GM18507 (cell line): ENCODE measurements at regions not wholly inside any gene's neighbourhood (a gene's known extent, or its start where the extent isn't known, plus 50 kb on each side); places are given as distances from the start of the nearest gene placed in this dataset.

ENCODE experiments used
- DNase-seq: peaks from one replicate; pipeline ENCODE4 v3.0.0; 2011; ENCODE audit warnings: low read depth; ENCODE audit not compliant: insufficient read length; ENCODE audit errors: extremely low spot score
- FAIRE-seq: peaks from 2 replicates; lab custom pipeline; 2011; peaks lifted over from hg19 to GRCh38; lab: Jason Lieb, UNC

GRCh38 chr4:35912174-35912573 is 332.1 kb downstream of the ARAP2 start:
- peak; percentile 59 for FAIRE-seq
- no peak for DNase-seq

- DNase-seq: no peak
- FAIRE-seq: no peak
These were observed 325.8 kb downstream of the ARAP2 start for GRCh38 chr4:35918491-35918977.

- FAIRE-seq (no peak), DNase-seq (no peak)
These were observed 318.5 kb downstream of the ARAP2 start for GRCh38 chr4:35925806-35926205.

GRCh38 chr4:35926788-35927187 is 317.5 kb downstream of the ARAP2 start:
- DNase-seq: no peak

GRCh38 chr4:35933901-35934300 is 310.4 kb downstream of the ARAP2 start:
- FAIRE-seq (no peak), DNase-seq (no peak)

More at GRCh38 chr4:35926788-35927187, 317.5 kb downstream of the ARAP2 start:
- no peak for FAIRE-seq

DNA sequence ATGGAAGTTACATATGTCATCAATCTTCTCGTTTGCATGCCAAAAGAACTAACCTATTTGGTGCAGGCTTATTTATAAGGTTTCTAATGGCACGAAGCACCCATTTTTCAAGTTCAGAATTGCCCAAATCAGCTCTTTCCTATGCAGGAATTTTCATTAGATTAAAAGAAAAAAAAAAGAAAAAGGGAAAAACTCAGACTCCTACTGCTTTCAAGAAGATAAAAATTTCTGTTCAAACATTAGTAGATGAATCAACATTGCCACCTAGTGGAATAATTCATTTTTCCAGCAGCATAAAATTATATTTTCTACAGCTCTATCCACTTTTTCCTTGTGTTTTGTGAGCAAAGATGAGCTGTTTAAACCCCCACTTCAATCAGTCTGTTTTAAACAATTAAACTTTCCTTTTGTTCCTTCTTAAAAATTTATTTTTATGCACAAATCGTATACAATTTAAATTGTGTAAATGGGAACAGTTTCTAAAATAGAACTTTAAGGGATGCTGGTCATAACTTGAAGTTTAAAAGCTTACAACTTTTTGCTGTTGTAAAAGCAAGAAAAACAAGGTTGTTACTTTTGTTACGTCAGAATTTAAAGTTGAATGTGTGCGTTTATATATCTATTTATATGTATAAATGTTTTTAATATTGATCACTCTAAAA is 309.9 kb downstream of the ARAP2 start:
- FAIRE-seq (peak; percentile 72), DNase-seq (no peak)

GRCh38 chr4:35938936-35939335 is 305.4 kb downstream of the ARAP2 start:
- no peak for DNase-seq
- FAIRE-seq: no peak

DNA sequence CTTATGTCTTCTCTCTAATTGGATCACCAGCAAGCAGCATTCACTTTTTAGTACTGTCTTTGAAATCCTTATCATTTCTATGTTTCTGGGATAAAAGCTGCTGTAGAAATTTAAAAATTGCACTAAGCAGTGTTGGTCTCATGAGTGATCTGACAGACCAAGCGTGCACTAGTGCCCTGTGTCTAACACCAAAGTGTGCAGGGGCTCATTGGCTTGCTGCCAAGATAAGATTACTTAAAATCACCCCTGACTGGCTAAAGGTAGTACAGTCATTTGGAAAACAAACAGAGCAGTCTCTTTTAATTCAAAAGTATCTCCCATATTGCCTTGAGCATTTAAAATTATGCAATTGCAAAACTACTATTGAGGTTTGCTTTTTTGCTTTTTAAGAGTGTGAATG is 304.6 kb downstream of the ARAP2 start:
- FAIRE-seq: no peak
- no peak for DNase-seq

- no peak for FAIRE-seq
- DNase-seq: no peak
These were observed 302.2 kb downstream of the ARAP2 start for GRCh38 chr4:35942092-35942491.

- DNase-seq (no peak), FAIRE-seq (no peak)
These were observed 300.7 kb downstream of the ARAP2 start for GRCh38 chr4:35943606-35944005.

GRCh38 chr4:35948171-35948570 is 296.1 kb downstream of the ARAP2 start:
- DNase-seq: no peak
- no peak for FAIRE-seq

- FAIRE-seq (no peak), DNase-seq (no peak)
These were observed 293.9 kb downstream of the ARAP2 start for GRCh38 chr4:35950442-35950841.

DNA sequence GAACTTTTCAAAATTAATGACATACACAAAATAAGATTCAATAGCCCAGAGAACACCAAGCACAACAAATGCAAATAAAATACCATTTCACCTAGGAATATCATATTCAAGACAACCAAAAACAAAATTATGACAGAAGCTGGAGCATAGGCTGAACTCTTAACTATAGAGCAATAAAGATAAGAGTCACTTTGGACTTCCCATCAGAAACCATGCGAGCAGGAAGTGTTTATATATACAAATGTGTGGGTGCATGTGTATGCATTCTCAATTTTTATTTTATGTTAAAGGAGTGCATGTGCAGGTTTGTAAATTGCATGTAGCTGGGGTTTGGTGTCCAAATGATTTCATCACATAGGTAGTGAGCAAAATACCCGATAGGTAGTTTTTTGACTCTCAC is 291.6 kb downstream of the ARAP2 start:
- FAIRE-seq: no peak

GRCh38 chr4:35963383-35963782 is 280.9 kb downstream of the ARAP2 start:
- FAIRE-seq: no peak
- DNase-seq: no peak

More for the DNA sequence above, 291.6 kb downstream of the ARAP2 start:
- DNase-seq: no peak

- DNase-seq (no peak), FAIRE-seq (no peak)
These were observed 280.3 kb downstream of the ARAP2 start for GRCh38 chr4:35963974-35964515.

- DNase-seq: no peak
- FAIRE-seq: peak; percentile 60
These were observed 279.0 kb downstream of the ARAP2 start for GRCh38 chr4:35965300-35965699.

DNA sequence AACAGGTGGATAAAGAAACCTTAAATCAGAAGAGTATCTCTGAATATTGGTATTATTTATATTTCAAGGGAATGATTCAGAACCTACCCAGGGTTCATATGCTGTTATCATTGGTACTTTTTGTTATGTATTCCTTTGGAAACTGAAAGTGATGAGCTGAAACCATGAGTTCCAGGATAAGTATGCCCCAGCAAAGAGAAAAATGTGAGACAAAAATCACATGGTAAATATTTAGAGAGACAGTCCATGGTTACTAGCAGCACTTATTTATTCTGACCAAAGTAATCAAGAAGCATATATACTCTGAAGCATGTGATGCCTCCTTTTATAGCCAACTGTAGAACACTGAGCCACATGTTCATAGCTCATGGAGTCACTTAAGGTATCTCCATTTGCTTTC is 277.7 kb downstream of the ARAP2 start:
- no peak for FAIRE-seq

DNA sequence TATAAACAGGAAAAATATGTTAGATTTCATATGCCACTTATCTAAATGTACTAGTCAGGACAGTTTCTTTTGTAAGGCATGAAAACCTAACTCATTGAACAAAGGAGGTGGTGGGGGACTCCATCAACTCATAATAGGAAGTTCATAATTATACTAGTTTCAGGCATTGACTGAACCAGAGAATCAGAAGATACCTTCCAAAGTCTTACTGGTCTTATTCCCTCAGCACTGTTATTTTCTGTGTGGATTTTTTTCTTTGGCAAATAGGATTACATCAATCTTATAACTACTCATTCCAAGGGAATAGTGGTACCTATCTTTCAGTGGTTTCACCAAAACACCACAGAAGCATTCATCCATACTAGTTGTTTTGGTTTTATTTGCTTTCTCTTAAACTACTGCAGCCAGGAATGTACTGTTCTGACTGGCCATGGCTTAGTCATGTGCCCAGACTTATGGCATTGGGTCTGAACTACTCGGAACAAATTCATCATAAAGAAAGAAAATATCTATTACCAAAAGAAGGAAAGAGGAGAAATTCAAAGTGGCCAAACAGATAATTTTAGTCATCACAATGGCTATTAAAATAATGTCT is 273.9 kb downstream of the ARAP2 start:
- FAIRE-seq (no peak), DNase-seq (no peak)

More for the DNA sequence above, 277.7 kb downstream of the ARAP2 start:
- no peak for DNase-seq

DNA sequence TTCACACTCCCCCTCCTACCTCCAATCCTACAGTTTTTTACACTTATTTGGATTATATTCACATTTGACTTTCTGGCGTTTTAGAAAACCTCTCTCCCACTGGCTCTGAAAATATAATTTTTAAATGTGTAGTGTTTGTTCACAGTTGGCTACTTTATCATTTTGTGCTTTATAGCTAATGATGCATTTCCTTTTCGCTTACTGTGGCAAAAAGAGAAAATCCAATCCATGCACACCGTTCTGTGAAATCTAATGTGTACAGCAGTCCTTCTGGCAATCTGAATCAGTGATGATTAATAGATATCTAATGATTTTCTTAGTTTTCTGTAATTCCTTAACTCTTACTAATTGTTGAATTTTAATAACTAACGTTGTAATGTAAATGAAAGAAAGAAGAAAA is 271.5 kb downstream of the ARAP2 start:
- DNase-seq (no peak), FAIRE-seq (no peak)

DNA sequence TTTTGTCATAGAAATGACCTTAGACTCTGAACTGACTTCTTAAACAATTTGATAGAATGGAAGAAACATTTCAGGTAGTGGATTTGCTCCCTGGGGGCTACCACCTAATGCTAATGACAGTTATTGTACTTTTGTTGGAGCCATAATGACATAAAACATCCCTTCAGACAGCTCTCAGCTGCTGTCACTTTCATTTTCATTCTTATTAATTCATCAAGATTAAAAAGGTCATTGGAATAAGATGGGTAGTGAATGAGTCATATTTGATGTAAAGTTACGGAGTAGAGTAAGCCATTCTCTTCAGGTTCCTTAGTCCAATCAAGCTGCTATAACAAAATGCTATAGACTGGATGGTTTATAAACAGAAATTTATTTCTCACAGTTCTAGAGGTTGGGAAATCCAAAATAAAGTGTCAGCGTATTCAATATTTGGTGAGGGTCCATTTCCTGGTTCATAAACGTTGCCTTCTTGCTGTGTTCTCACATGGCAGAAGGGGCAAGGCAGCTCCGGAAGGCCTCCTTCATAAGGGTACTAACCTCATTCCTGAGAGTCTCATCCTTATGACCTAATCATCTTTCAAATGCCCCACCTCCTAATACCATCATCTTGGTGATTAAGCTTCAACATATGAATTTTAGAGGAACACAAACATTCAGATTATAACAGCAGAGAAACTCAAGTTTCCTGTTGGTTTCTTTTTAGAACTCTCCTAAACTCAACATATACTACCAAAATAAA is 268.5 kb downstream of the ARAP2 start:
- DNase-seq (no peak), FAIRE-seq (peak; percentile 58)
